ENCODE measurements at regions not wholly inside any gene's neighbourhood (a gene's known extent, or its start where the extent isn't known, plus 50 kb on each side); places are given as distances from the start of the nearest gene placed in this dataset.

- Histone ChIP-seq H3K36me3 (no peaks in the 10 kb centered on the region), H3K9me3 (peaks cover 0 to 20% (median 1%) of the 10 kb centered on the region in 12 donors), H3K27me3 (no peaks in the 10 kb centered on the region), H3K4me3 (no peak overlapping the region), H3K4me1 (no peaks in the 10 kb centered on the region), H3K27ac (no peak overlapping the region)
- DNase-seq = no peak
- ATAC-seq = no peak
- TF ChIP-seq POLR2A (IDR thresholded peaks at IDR 0.05) (no peak), CTCF (IDR thresholded peaks at IDR 0.05) (no peak)
- intact Hi-C loops (cut with DNase I) = no loop called here
- 54 to 98% (median 94%) methylated on average over 1 of the region's 1 CpG for WGBS, 4 donors
These were observed 333.1 kb downstream of the ETV1 start for GRCh38 chr7:13656330-13656729.

GRCh38 chr7:13673290-13673689, 316.2 kb downstream of the ETV1 start:
- H3K9me3 ChIP-seq = peaks cover 0 to 32% (median 0%) of the 10 kb centered on the region in 12 donors
- H3K4me3 ChIP-seq = no peak overlapping the region
- 52 to 70% (median 62%) methylated on average over 2 to 6 of the region's 6 CpGs for WGBS, 4 donors

GRCh38 chr7:13682626-13683025, 306.8 kb downstream of the ETV1 start:
- 84 to 89% (median 87%) methylated on average over 1 of the region's 1 CpG for WGBS, 4 donors
- Histone ChIP-seq H3K4me1 (no peaks in the 10 kb centered on the region), H3K27me3 (no peaks in the 10 kb centered on the region), H3K4me3 (no peak overlapping the region), H3K9me3 (no peaks in the 10 kb centered on the region), H3K27ac (no peak overlapping the region), H3K36me3 (no peaks in the 10 kb centered on the region)
- DNase-seq = no peak
- no peak for ATAC-seq
- TF ChIP-seq POLR2A (IDR thresholded peaks at IDR 0.05) (no peak), CTCF (IDR thresholded peaks at IDR 0.05) (no peak)
- intact Hi-C loops (cut with DNase I) = no loop called here

More at GRCh38 chr7:13673290-13673689, 316.2 kb downstream of the ETV1 start:
- H3K27ac ChIP-seq = no peak overlapping the region
- DNase-seq = no peak
- no peaks in the 10 kb centered on the region for H3K4me1 ChIP-seq
- H3K36me3 ChIP-seq = no peaks in the 10 kb centered on the region
- ATAC-seq = no peak
- TF ChIP-seq POLR2A (IDR thresholded peaks at IDR 0.05) = no peak
- no peak for TF ChIP-seq CTCF (IDR thresholded peaks at IDR 0.05)
- H3K27me3 ChIP-seq = no peaks in the 10 kb centered on the region
- intact Hi-C loops (cut with DNase I) = no loop called here

- DNase-seq (no peak), ATAC-seq (no peak)
- Histone ChIP-seq H3K27ac (no peak overlapping the region), H3K27me3 (no peaks in the 10 kb centered on the region), H3K9me3 (no peaks in the 10 kb centered on the region), H3K4me1 (no peaks in the 10 kb centered on the region), H3K36me3 (no peaks in the 10 kb centered on the region), H3K4me3 (no peak overlapping the region)
- intact Hi-C loops (cut with DNase I) = no loop called here
- WGBS, 4 donors = 75 to 84% (median 78%) methylated on average over 1 of the region's 1 CpG
- TF ChIP-seq POLR2A (IDR thresholded peaks at IDR 0.05) (no peak), CTCF (IDR thresholded peaks at IDR 0.05) (no peak)
These were observed 302.0 kb downstream of the ETV1 start for GRCh38 chr7:13687500-13687899.

All from heart left ventricle (tissue), 16 donors.